Right lobe of liver (tissue), 4 donors: ENCODE measurements at regions not wholly inside any gene's neighbourhood (a gene's known extent, or its start where the extent isn't known, plus 50 kb on each side); places are given as distances from the start of the nearest gene placed in this dataset.

ENCODE experiments used
- POLR2A ChIP-seq: fragments of 450-650 bp; IDR thresholded peaks from one replicate; pipeline ENCODE4 v1.6.1; 2017; ENCODE audit warnings: antibody characterized with exemption, mild to moderate bottlenecking
- TF ChIP-seq, protein P1 (sequence below), 4 donors: fragments of 200-600 bp in 3 of 4; fragments of 450-650 bp in 1 of 4; IDR thresholded peaks; one replicate each; pipeline versions ENCODE4 v1.5.1 to v1.8.0; 2016 to 2022; ENCODE audit warnings: antibody characterized with exemption in 4 of 4, mild to moderate bottlenecking in 2 of 4
- donor health status: DM: no; HTN: no; CAD: no.
- donor health status: DM: no; HTN: no; CAD: no.
- donor health status: DM: no; HTN: yes; CAD: no.

DNA sequence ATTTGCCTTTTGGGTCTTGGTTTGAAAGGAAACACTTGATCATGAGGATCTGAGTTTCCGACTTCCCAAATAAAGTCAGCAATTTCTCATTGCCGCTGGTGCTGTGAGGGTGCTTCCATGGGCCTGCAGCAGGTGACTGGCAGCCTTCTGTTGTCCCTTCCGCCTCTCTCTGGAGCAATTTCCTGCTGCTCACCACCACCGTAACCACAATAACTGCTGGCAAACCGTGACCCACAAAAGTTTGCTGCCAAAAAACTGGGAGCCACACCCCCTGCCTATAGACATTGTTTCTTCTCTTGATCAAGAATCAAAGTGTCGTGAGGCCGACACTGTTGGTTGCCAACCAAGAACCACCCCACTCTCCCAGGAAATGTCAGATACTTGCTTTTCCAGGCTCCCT, 164.0 kb downstream of the NR2F2 start:
- TF ChIP-seq, protein P1, sequence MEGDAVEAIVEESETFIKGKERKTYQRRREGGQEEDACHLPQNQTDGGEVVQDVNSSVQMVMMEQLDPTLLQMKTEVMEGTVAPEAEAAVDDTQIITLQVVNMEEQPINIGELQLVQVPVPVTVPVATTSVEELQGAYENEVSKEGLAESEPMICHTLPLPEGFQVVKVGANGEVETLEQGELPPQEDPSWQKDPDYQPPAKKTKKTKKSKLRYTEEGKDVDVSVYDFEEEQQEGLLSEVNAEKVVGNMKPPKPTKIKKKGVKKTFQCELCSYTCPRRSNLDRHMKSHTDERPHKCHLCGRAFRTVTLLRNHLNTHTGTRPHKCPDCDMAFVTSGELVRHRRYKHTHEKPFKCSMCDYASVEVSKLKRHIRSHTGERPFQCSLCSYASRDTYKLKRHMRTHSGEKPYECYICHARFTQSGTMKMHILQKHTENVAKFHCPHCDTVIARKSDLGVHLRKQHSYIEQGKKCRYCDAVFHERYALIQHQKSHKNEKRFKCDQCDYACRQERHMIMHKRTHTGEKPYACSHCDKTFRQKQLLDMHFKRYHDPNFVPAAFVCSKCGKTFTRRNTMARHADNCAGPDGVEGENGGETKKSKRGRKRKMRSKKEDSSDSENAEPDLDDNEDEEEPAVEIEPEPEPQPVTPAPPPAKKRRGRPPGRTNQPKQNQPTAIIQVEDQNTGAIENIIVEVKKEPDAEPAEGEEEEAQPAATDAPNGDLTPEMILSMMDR (IDR thresholded peaks at IDR 0.05), result no peak
- no peak for TF ChIP-seq POLR2A
